Tibial artery (tissue), 4 donors: ENCODE measurements at regions not wholly inside any gene's neighbourhood (a gene's known extent, or its start where the extent isn't known, plus 50 kb on each side); places are given as distances from the start of the nearest gene placed in this dataset.

Experiments used
- DNase-seq, 2 donors: peaks; one replicate each; pipeline ENCODE4 v3.0.0-alpha.2; 2019
- H3K27ac ChIP-seq, 2 donors: fragments of 200-600 bp; sonication (generic) in 1 of 2; 1 replicate in 1 of 2; 2 replicates in 1 of 2; pipeline ENCODE4 v1.5.1; 2018 to 2019; ENCODE audit warnings: mild to moderate bottlenecking in 1 of 2
- H3K27me3 ChIP-seq, 2 donors: fragments of 200-600 bp; sonication (generic) in 1 of 2; one replicate each; pipeline versions ENCODE4 v1.5.1 to v1.6.0; 2016 to 2019
- H3K36me3 ChIP-seq, 3 donors: fragments of 200-600 bp; sonication (generic) in 2 of 3; one replicate each; pipeline ENCODE4 v1.5.1; 2016 to 2019; ENCODE audit warnings: mild to moderate bottlenecking in 2 of 3
- H3K4me1 ChIP-seq, 4 donors: fragments of 200-600 bp; sonication (generic) in 2 of 4; 1 replicate in 3 of 4; 2 replicates in 1 of 4; pipeline ENCODE4 v1.5.1; 2016 to 2019
- H3K4me3 ChIP-seq, 2 donors: fragments of 200-600 bp; sonication (generic) in 1 of 2; 1 replicate in 1 of 2; 2 replicates in 1 of 2; pipeline ENCODE4 v1.5.1; 2018 to 2019; ENCODE audit warnings: mild to moderate bottlenecking in 2 of 2
- H3K9me3 ChIP-seq, 3 donors: fragments of 200-600 bp; sonication (generic) in 1 of 3; one replicate each; pipeline ENCODE4 v1.5.1; 2016 to 2019
- CTCF ChIP-seq, 2 experiments: fragments of 200-600 bp in 1 of 2; fragments of 450-650 bp in 1 of 2; IDR thresholded peaks; one replicate each; pipeline ENCODE4 v1.5.1; 2017 to 2019; ENCODE audit warnings: antibody characterized with exemption in 2 of 2, mild to moderate bottlenecking in 1 of 2, moderate library complexity in 1 of 2
- intact Hi-C: fragments of 100-400 bp; cut with DNase I; formaldehyde crosslinking; loops from one replicate; pipeline ENCODE4 v1.15.0; 2023; ENCODE audit warnings: low total_unique reads

- no peak overlapping the region for H3K4me3 ChIP-seq
- TF ChIP-seq CTCF (IDR thresholded peaks at IDR 0.05) = no peak
- no peak overlapping the region for H3K27ac ChIP-seq
- intact Hi-C loops = no loop called here
- H3K4me1 ChIP-seq = peaks cover 0 to 26% (median 15%) of the 10 kb centered on the region in 4 donors
- H3K9me3 ChIP-seq = no peaks in the 10 kb centered on the region
- DNase-seq = no peak
- no peaks in the 10 kb centered on the region for H3K36me3 ChIP-seq
- H3K27me3 ChIP-seq = no peaks in the 10 kb centered on the region
Observed at GRCh38 chr10:36341471-36341870, 699.4 kb upstream of the FZD8 start.

- no peaks in the 10 kb centered on the region for H3K9me3 ChIP-seq
- H3K4me3 ChIP-seq = no peak overlapping the region
- H3K27me3 ChIP-seq = no peaks in the 10 kb centered on the region
- DNase-seq = no peak
- TF ChIP-seq CTCF (IDR thresholded peaks at IDR 0.05) = no peak
- peaks cover 0 to 27% (median 7%) of the 10 kb centered on the region in 4 donors for H3K4me1 ChIP-seq
- intact Hi-C loops = no loop called here
- peak overlapping the region in 1 of 2 donors; percentile 0 for H3K27ac ChIP-seq
- no peaks in the 10 kb centered on the region for H3K36me3 ChIP-seq
Observed at GRCh38 chr10:36336315-36336714, 694.2 kb upstream of the FZD8 start.

- no peak for TF ChIP-seq CTCF (IDR thresholded peaks at IDR 0.05)
- H3K36me3 ChIP-seq = no peaks in the 10 kb centered on the region
Observed at GRCh38 chr10:36333446-36333845, 691.4 kb upstream of the FZD8 start.

GRCh38 chr10:36332926-36333325 lies 690.8 kb upstream of the FZD8 start:
- no peak for TF ChIP-seq CTCF (IDR thresholded peaks at IDR 0.05)
- no peak for DNase-seq
- H3K27me3 ChIP-seq = no peaks in the 10 kb centered on the region
- intact Hi-C loops = no loop called here
- no peak overlapping the region for H3K27ac ChIP-seq
- H3K4me1 ChIP-seq = peaks cover 0 to 27% (median 7%) of the 10 kb centered on the region in 4 donors
- H3K36me3 ChIP-seq = no peaks in the 10 kb centered on the region
- H3K4me3 ChIP-seq = no peak overlapping the region
- no peaks in the 10 kb centered on the region for H3K9me3 ChIP-seq

More at GRCh38 chr10:36333446-36333845, 691.4 kb upstream of the FZD8 start:
- Histone ChIP-seq H3K27me3 (no peaks in the 10 kb centered on the region), H3K4me1 (peaks cover 0 to 27% (median 7%) of the 10 kb centered on the region in 4 donors), H3K9me3 (no peaks in the 10 kb centered on the region), H3K4me3 (no peak overlapping the region), H3K27ac (no peak overlapping the region)
- no peak for DNase-seq
- intact Hi-C loops = no loop called here

- no peak for TF ChIP-seq CTCF (IDR thresholded peaks at IDR 0.05)
- no peaks in the 10 kb centered on the region for H3K36me3 ChIP-seq
- H3K9me3 ChIP-seq = no peaks in the 10 kb centered on the region
- DNase-seq = no peak
- peaks cover 0 to 25% (median 6%) of the 10 kb centered on the region in 4 donors for H3K4me1 ChIP-seq
- H3K4me3 ChIP-seq = no peak overlapping the region
- H3K27ac ChIP-seq = no peak overlapping the region
- H3K27me3 ChIP-seq = no peaks in the 10 kb centered on the region
- intact Hi-C loops = no loop called here
Observed at GRCh38 chr10:36331121-36331520, 689.0 kb upstream of the FZD8 start.

- no peaks in the 10 kb centered on the region for H3K9me3 ChIP-seq
- H3K4me1 ChIP-seq = no peaks in the 10 kb centered on the region
- TF ChIP-seq CTCF (IDR thresholded peaks at IDR 0.05) = no peak
- H3K4me3 ChIP-seq = no peak overlapping the region
- no peaks in the 10 kb centered on the region for H3K27me3 ChIP-seq
- no peak overlapping the region for H3K27ac ChIP-seq
- no peaks in the 10 kb centered on the region for H3K36me3 ChIP-seq
- intact Hi-C loops = no loop called here
- no peak for DNase-seq
Observed at GRCh38 chr10:36325815-36326214, 683.7 kb upstream of the FZD8 start.
